Keratinocyte (primary cell): ENCODE measurements at regions not wholly inside any gene's neighbourhood (a gene's known extent, or its start where the extent isn't known, plus 50 kb on each side); places are given as distances from the start of the nearest gene placed in this dataset.

Experiments used
- DNase-seq: peaks from one replicate; pipeline ENCODE4 v3.0.0-alpha.2; 2011; ENCODE audit warnings: low read depth, missing footprints, low spot score
- FAIRE-seq: peaks from 2 replicates; lab custom pipeline; 2011; peaks lifted over from hg19 to GRCh38; lab: Jason Lieb, UNC
- H2AFZ ChIP-seq: 2 replicates; pipeline ENCODE4 v1.6.0; 2012; ENCODE audit warnings: low read length, control low read depth, inconsistent platforms; ENCODE audit not compliant: control insufficient read depth
- H3K27ac ChIP-seq: 2 replicates; pipeline ENCODE4 v1.5.1; 2011; ENCODE audit warnings: low read length; ENCODE audit not compliant: control insufficient read depth, insufficient read depth
- H3K27me3 ChIP-seq: 3 replicates; pipeline ENCODE4 v1.6.0; 2011; ENCODE audit warnings: low read length; ENCODE audit not compliant: control insufficient read depth, insufficient read depth; ENCODE audit errors: extremely low read depth
- H3K36me3 ChIP-seq, 2 experiments: 2 replicates in 1 of 2; 3 replicates in 1 of 2; pipeline ENCODE4 v1.5.1; 2011; ENCODE audit warnings: low read length in 2 of 2, mild to moderate bottlenecking in 1 of 2; ENCODE audit not compliant: control insufficient read depth in 2 of 2, insufficient read depth in 2 of 2; ENCODE audit errors: extremely low read depth in 1 of 2
- H3K4me1 ChIP-seq: 3 replicates; pipeline ENCODE4 v1.5.1; 2011; ENCODE audit warnings: low read length; ENCODE audit not compliant: control insufficient read depth, insufficient read depth; ENCODE audit errors: extremely low read depth
- H3K4me2 ChIP-seq: 3 replicates; pipeline ENCODE4 v1.6.0; 2011; ENCODE audit warnings: low read depth, low read length; ENCODE audit not compliant: control insufficient read depth, insufficient read depth; ENCODE audit errors: extremely low read depth
- H3K4me3 ChIP-seq, 3 experiments: fragments of 200-600 bp in 1 of 3; sonication (generic) in 1 of 3; 2 replicates in 2 of 3; 3 replicates in 1 of 3; pipeline ENCODE4 v1.5.1; 2011 to 2016; ENCODE audit warnings: low read length in 3 of 3, mild to moderate bottlenecking in 3 of 3, control low read depth in 2 of 3, inconsistent platforms in 1 of 3, low read depth in 1 of 3, mixed read lengths in 1 of 3, mixed run types in 1 of 3, moderate library complexity in 1 of 3; ENCODE audit not compliant: control insufficient read depth in 2 of 3, insufficient read depth in 2 of 3; ENCODE audit errors: extremely low read depth in 1 of 3
- H3K79me2 ChIP-seq: 2 replicates; pipeline ENCODE4 v1.6.0; 2012; ENCODE audit warnings: low read length; ENCODE audit not compliant: control insufficient read depth, insufficient read depth
- H3K9ac ChIP-seq: 3 replicates; pipeline ENCODE4 v1.6.0; 2011; ENCODE audit warnings: low read length; ENCODE audit not compliant: control insufficient read depth, insufficient read depth; ENCODE audit errors: extremely low read depth
- H3K9me1 ChIP-seq: 3 replicates; pipeline ENCODE4 v1.6.0; 2011; ENCODE audit warnings: low read length; ENCODE audit not compliant: control insufficient read depth, insufficient read depth; ENCODE audit errors: extremely low read depth
- H3K9me3 ChIP-seq: 2 replicates; pipeline ENCODE4 v1.5.1; 2012; ENCODE audit warnings: low read depth, low read length; ENCODE audit not compliant: control insufficient read depth
- H4K20me1 ChIP-seq: 3 replicates; pipeline ENCODE4 v1.6.0; 2011; ENCODE audit warnings: low read length; ENCODE audit not compliant: control insufficient read depth, insufficient read depth; ENCODE audit errors: extremely low read depth
- CTCF ChIP-seq, 3 experiments: IDR thresholded peaks in 1 of 3; conservative IDR thresholded peaks in 1 of 3; optimal IDR thresholded peaks in 1 of 3; 2 replicates in 2 of 3; 3 replicates in 1 of 3; pipeline versions ENCODE3 to v1.5.1; 2011; ENCODE audit warnings: low read length in 3 of 3, mild to moderate bottlenecking in 3 of 3, moderate library complexity in 2 of 3, control low read depth in 1 of 3, inconsistent platforms in 1 of 3; ENCODE audit not compliant: insufficient read depth in 2 of 3; ENCODE audit errors: extremely low read depth in 1 of 3
- EZH2 ChIP-seq: IDR thresholded peaks from one replicate; pipeline ENCODE4 v1.6.1; 2012; ENCODE audit warnings: inconsistent platforms, mild to moderate bottlenecking, low read length, moderate library complexity
- dilution Hi-C: fragments of 300-500 bp; cut with MboI; formaldehyde crosslinking; loops from one replicate; pipeline ENCODE4 v1.7.0; 2020; ENCODE audit warnings: low sequenced_read_pairs; ENCODE audit not compliant: extremely low pct_ligation_motif_present

DNA sequence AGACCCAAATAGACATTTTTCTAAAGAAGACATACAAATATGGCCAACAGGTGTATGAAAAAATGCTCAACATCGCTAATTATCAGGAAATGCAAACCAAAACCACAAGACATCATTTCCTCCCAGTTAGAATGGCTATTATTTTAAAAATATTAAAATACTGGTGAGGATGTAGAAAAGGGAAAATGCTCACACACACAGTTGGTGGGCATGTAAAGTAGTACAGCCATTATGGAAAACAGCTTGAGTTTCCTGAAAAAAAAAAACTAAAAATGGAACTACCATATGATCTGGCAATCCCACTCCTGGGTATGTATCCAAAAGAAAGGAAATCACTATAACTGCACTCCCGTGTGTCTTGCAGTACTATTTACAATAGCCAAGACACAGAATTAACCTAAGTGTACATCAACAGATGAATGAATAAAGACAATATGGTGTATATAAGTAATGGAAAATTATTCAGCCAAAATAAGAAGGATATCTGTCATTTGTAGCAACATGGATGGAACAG is 128.9 kb upstream of the DKK2 start:
- H2AFZ ChIP-seq = no peak overlapping the region
- no peaks in the 10 kb centered on the region for H3K9me1 ChIP-seq
- no peaks in the 10 kb centered on the region for H4K20me1 ChIP-seq
- H3K9me3 ChIP-seq = no peaks in the 10 kb centered on the region
- dilution Hi-C loops = no loop called here
- H3K9ac ChIP-seq = no peak overlapping the region
- no peak overlapping the region for H3K4me3 ChIP-seq
- no peaks in the 10 kb centered on the region for H3K27me3 ChIP-seq
- TF ChIP-seq CTCF (optimal IDR thresholded peaks at IDR 0.05 in 1 of 3, IDR thresholded peaks at IDR 0.05 in 1 of 3, conservative IDR thresholded peaks at IDR 0.05 in 1 of 3; ENCODE audit: extremely low read depth in 1 of 3, insufficient read depth in 2 of 3, low read length in 3 of 3) (no peak), EZH2 (no peak)
- no peaks in the 10 kb centered on the region for H3K4me1 ChIP-seq
- H3K79me2 ChIP-seq = no peaks in the 10 kb centered on the region
- no peak overlapping the region for H3K27ac ChIP-seq
- FAIRE-seq = no peak
- H3K36me3 ChIP-seq = no peaks in the 10 kb centered on the region
- DNase-seq = no peak
- no peak overlapping the region for H3K4me2 ChIP-seq

DNA sequence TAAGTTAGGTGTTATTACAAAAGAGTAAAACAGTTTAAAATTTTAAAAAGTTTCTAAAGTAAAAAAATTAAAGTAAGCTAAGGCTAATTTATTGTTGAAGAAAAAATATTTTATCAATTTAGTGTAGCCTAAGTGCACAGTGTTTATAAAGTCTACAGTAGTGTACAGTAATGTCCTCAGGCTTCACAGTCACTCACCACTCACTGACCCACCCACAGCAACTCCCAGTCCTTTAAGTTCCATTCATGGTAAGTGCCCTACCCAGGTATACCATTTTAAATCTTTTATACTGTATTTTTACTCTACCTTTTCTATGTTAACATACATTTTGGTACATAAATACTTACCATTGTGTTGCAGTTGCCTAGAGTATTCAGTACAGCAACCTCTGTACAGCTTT is 120.3 kb upstream of the DKK2 start:
- DNase-seq (no peak), FAIRE-seq (no peak)
- TF ChIP-seq CTCF (optimal IDR thresholded peaks at IDR 0.05 in 1 of 3, IDR thresholded peaks at IDR 0.05 in 1 of 3, conservative IDR thresholded peaks at IDR 0.05 in 1 of 3; ENCODE audit: extremely low read depth in 1 of 3, insufficient read depth in 2 of 3, low read length in 3 of 3) (no peak), EZH2 (no peak)
- H3K9me3 ChIP-seq = no peaks in the 10 kb centered on the region
- H3K27ac ChIP-seq = no peak overlapping the region
- no peaks in the 10 kb centered on the region for H3K9me1 ChIP-seq
- H3K36me3 ChIP-seq = no peaks in the 10 kb centered on the region
- no peaks in the 10 kb centered on the region for H4K20me1 ChIP-seq
- H3K4me2 ChIP-seq = no peak overlapping the region
- no peak overlapping the region for H2AFZ ChIP-seq
- no peak overlapping the region for H3K9ac ChIP-seq
- H3K79me2 ChIP-seq = no peaks in the 10 kb centered on the region
- no peaks in the 10 kb centered on the region for H3K27me3 ChIP-seq
- dilution Hi-C loops = no loop called here
- no peaks in the 10 kb centered on the region for H3K4me1 ChIP-seq
- no peak overlapping the region for H3K4me3 ChIP-seq
